Chondrocyte (in vitro differentiated cells): ENCODE measurements at regions not wholly inside any gene's neighbourhood (a gene's known extent, or its start where the extent isn't known, plus 50 kb on each side); places are given as distances from the start of the nearest gene placed in this dataset.
A peak's percentile ranks its signal among the peaks of the same experiment; 100 is the strongest.

Experiments
- DNase-seq: peaks from one replicate; pipeline ENCODE4 v3.0.0; 2021; ENCODE audit warnings: mixed read lengths, low spot score
- H3K27ac Mint-ChIP-seq: one replicate; pipeline ENCODE4 v1.8.0; 2021; ENCODE audit warnings: mild to moderate bottlenecking, moderate library complexity, mixed read lengths; ENCODE audit not compliant: unreplicated experiment
- H3K27me3 Mint-ChIP-seq: 2 replicates; pipeline ENCODE4 v1.8.0; 2021; ENCODE audit warnings: low read depth, mixed read lengths
- H3K36me3 Mint-ChIP-seq: 2 replicates; pipeline ENCODE4 v1.8.0; 2021; ENCODE audit warnings: low read depth, mixed read lengths
- H3K4me1 Mint-ChIP-seq: 2 replicates; pipeline ENCODE4 v1.8.0; 2021; ENCODE audit warnings: low read depth, mild to moderate bottlenecking, mixed read lengths
- H3K4me3 Mint-ChIP-seq: one replicate; pipeline ENCODE4 v1.8.0; 2021; ENCODE audit warnings: mild to moderate bottlenecking, moderate library complexity, mixed read lengths; ENCODE audit not compliant: unreplicated experiment
- H3K9me3 Mint-ChIP-seq: 2 replicates; pipeline ENCODE4 v1.8.0; 2021; ENCODE audit warnings: low read depth, mixed read lengths
- CTCF ChIP-seq: fragments of 200-600 bp; sonication (generic); IDR thresholded peaks from 2 replicates; pipeline ENCODE4 v1.5.0; 2021; ENCODE audit warnings: antibody characterized with exemption, mild to moderate bottlenecking, moderate library complexity

- H3K27ac Mint-ChIP-seq = no peak overlapping the region
- no peaks in the 10 kb centered on the region for H3K4me1 Mint-ChIP-seq
- no peaks in the 10 kb centered on the region for H3K36me3 Mint-ChIP-seq
- no peak for TF ChIP-seq CTCF
- DNase-seq = no peak
- no peak overlapping the region for H3K4me3 Mint-ChIP-seq
- no peaks in the 10 kb centered on the region for H3K27me3 Mint-ChIP-seq
- H3K9me3 Mint-ChIP-seq = no peaks in the 10 kb centered on the region
These were observed 744.0 kb upstream of the CELF2 start for GRCh38 chr10:10273661-10274060.

DNA sequence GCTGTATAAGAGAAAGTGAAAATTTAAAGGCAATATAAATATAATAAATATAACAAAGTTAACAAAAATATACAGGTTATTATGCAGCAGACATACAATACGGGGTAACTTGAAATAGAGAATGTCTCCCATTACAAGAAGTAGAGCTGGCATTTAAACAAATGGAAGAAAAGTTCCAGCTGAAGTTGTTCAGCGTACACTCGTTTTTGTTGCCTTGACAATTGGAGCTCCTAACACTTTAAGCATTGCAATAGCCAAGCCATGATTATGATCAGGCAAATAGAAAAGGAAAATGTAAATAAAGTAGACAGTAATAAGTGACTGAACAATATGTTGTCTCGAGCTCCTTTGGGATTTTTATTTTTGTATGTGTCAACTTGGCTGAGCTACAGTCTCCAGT lies 737.8 kb upstream of the CELF2 start:
- no peak for TF ChIP-seq CTCF
- no peak overlapping the region for H3K27ac Mint-ChIP-seq
- H3K4me1 Mint-ChIP-seq = no peaks in the 10 kb centered on the region
- no peaks in the 10 kb centered on the region for H3K27me3 Mint-ChIP-seq
- no peak for DNase-seq
- H3K9me3 Mint-ChIP-seq = peaks cover 9% of the 10 kb centered on the region
- H3K4me3 Mint-ChIP-seq = no peak overlapping the region
- no peaks in the 10 kb centered on the region for H3K36me3 Mint-ChIP-seq

- H3K27ac Mint-ChIP-seq = no peak overlapping the region
- no peaks in the 10 kb centered on the region for H3K36me3 Mint-ChIP-seq
- H3K9me3 Mint-ChIP-seq = peaks cover 7% of the 10 kb centered on the region
- no peak overlapping the region for H3K4me3 Mint-ChIP-seq
- no peak for TF ChIP-seq CTCF
- H3K4me1 Mint-ChIP-seq = peaks cover 13% of the 10 kb centered on the region
- DNase-seq = no peak
- H3K27me3 Mint-ChIP-seq = no peaks in the 10 kb centered on the region
These were observed 725.2 kb upstream of the CELF2 start for GRCh38 chr10:10292501-10292900.

GRCh38 chr10:10293041-10293440 lies 724.6 kb upstream of the CELF2 start:
- peak overlapping the region; percentile 46 for H3K27ac Mint-ChIP-seq
- no peak overlapping the region for H3K4me3 Mint-ChIP-seq
- H3K27me3 Mint-ChIP-seq = no peaks in the 10 kb centered on the region
- peaks cover 13% of the 10 kb centered on the region for H3K4me1 Mint-ChIP-seq
- no peak for DNase-seq
- no peaks in the 10 kb centered on the region for H3K36me3 Mint-ChIP-seq
- H3K9me3 Mint-ChIP-seq = peaks cover 7% of the 10 kb centered on the region
- TF ChIP-seq CTCF = no peak

DNA sequence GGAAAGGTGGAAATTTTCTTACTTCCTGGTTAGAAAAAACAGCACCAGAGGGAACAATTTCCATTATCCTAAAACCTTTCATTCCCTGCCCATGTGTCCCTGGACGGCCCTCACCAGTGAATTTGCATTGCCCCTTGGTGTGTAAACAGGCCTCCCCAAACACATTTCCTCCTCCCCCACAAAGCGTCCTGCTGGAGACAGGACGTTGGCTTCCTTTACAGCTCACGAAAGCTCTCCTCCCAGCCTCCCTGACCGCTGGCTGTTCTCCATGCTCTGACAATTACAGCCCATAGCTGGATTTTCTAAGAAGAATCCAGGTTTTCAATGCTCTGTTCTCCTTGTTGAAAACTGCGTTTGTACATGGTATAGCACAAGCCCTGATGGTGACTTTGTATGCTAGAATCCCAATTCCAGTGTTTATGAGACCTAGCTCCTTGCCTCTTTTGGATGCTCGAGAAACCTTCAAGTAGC lies 724.2 kb upstream of the CELF2 start:
- Mint-ChIP-seq H3K4me1 (peaks cover 13% of the 10 kb centered on the region), H3K27ac (no peak overlapping the region), H3K9me3 (peaks cover 7% of the 10 kb centered on the region), H3K36me3 (no peaks in the 10 kb centered on the region), H3K27me3 (no peaks in the 10 kb centered on the region), H3K4me3 (no peak overlapping the region)
- TF ChIP-seq CTCF = no peak
- no peak for DNase-seq
